H1 (cell line): ENCODE measurements at regions not wholly inside any gene's neighbourhood (a gene's known extent, or its start where the extent isn't known, plus 50 kb on each side); places are given as distances from the start of the nearest gene placed in this dataset.

ENCODE experiments used
- CTCF ChIA-PET: fragments of 300-600 bp; sonication (Branson Sonifier 250); formaldehyde crosslinking; loops from one replicate; lab custom pipeline; 2021; ENCODE audit not compliant: partially characterized antibody; lab: Charles Lee
- POLR2A ChIA-PET: fragments of 300-600 bp; sonication (Branson Sonifier 250); formaldehyde crosslinking; loops from one replicate; lab custom pipeline; 2021; ENCODE audit warnings: inconsistent platforms; ENCODE audit not compliant: partially characterized antibody; lab: Charles Lee
- DNase-seq, 2 experiments: peaks; one replicate each; pipeline versions ENCODE4 v3.0.0 to v3.0.0-alpha.2; 2010 to 2022; ENCODE audit warnings: low spot score in 2 of 2, low read depth in 1 of 2, mixed read lengths in 1 of 2
- FAIRE-seq: peaks from 2 replicates; lab custom pipeline; 2011; peaks lifted over from hg19 to GRCh38; lab: Jason Lieb, UNC
- H2AFZ ChIP-seq: 2 replicates; pipeline ENCODE4 v1.8.1; 2012; ENCODE audit warnings: low read length, inconsistent platforms
- H2AK5ac ChIP-seq: 2 replicates; pipeline ENCODE4 v1.6.1; 2013; ENCODE audit warnings: low read depth, low read length
- H2BK120ac ChIP-seq: replicated peaks from 2 replicates; pipeline ENCODE3; 2013; ENCODE audit warnings: low read depth, low read length, inconsistent platforms
- H2BK12ac ChIP-seq: 2 replicates; pipeline ENCODE4 v1.6.1; 2013; ENCODE audit warnings: low read depth, low read length
- H2BK15ac ChIP-seq: 2 replicates; pipeline ENCODE4 v1.6.1; 2013; ENCODE audit warnings: low read length
- H2BK20ac ChIP-seq: 2 replicates; pipeline ENCODE4 v1.6.1; 2013; ENCODE audit warnings: low read length
- H2BK5ac ChIP-seq: 2 replicates; pipeline ENCODE4 v1.6.1; 2013; ENCODE audit warnings: low read depth, low read length
- H3K14ac ChIP-seq: 2 replicates; pipeline ENCODE4 v1.6.1; 2013; ENCODE audit warnings: inconsistent platforms; ENCODE audit not compliant: insufficient read length
- H3K18ac ChIP-seq: 2 replicates; pipeline ENCODE4 v1.6.1; 2013; ENCODE audit warnings: low read length; ENCODE audit errors: extremely low read depth
- H3K23ac ChIP-seq: 2 replicates; pipeline ENCODE4 v1.6.1; 2013; ENCODE audit warnings: inconsistent platforms; ENCODE audit not compliant: insufficient read length
- H3K23me2 ChIP-seq: 2 replicates; pipeline ENCODE4 v1.6.1; 2013; ENCODE audit warnings: low read depth, low read length
- H3K27ac ChIP-seq: 2 replicates; pipeline ENCODE4 v1.6.1; 2011; ENCODE audit warnings: low read depth, low read length, inconsistent platforms
- H3K27me3 ChIP-seq, 4 experiments: replicated peaks in 1 of 4; 1 replicate in 1 of 4; 2 replicates in 3 of 4; pipeline versions ENCODE4 v1.6.1 to v1.8.1; 2011 to 2013; ENCODE audit warnings: low read length in 3 of 4, mild to moderate bottlenecking in 3 of 4, inconsistent platforms in 2 of 4, mixed read lengths in 2 of 4, moderate library complexity in 1 of 4; ENCODE audit not compliant: control insufficient read depth in 3 of 4, insufficient read depth in 3 of 4; ENCODE audit errors: extremely low read depth in 1 of 4
- H3K36me3 ChIP-seq, 4 experiments: 2 replicates each; pipeline versions ENCODE4 v1.6.1 to v1.8.1; 2011 to 2013; ENCODE audit warnings: mild to moderate bottlenecking in 4 of 4, low read length in 3 of 4, moderate library complexity in 2 of 4, control low read depth in 1 of 4, inconsistent platforms in 1 of 4; ENCODE audit not compliant: insufficient read depth in 4 of 4, control insufficient read depth in 2 of 4
- H3K4ac ChIP-seq: replicated peaks from 2 replicates; pipeline ENCODE3; 2013; ENCODE audit warnings: low read length, low read depth, mixed read lengths, inconsistent platforms; ENCODE audit not compliant: insufficient read length
- H3K4me1 ChIP-seq, 4 experiments: replicated peaks in 1 of 4; 1 replicate in 1 of 4; 2 replicates in 3 of 4; pipeline versions ENCODE4 v1.6.1 to v1.8.1; 2011 to 2013; ENCODE audit warnings: low read length in 3 of 4, inconsistent platforms in 2 of 4, mixed read lengths in 1 of 4; ENCODE audit not compliant: insufficient read depth in 4 of 4, control insufficient read depth in 3 of 4
- H3K4me2 ChIP-seq, 2 experiments: 2 replicates each; pipeline versions ENCODE4 v1.6.1 to v1.8.1; 2011 to 2013; ENCODE audit warnings: low read depth in 2 of 2, low read length in 2 of 2, control low read depth in 1 of 2, inconsistent platforms in 1 of 2, mild to moderate bottlenecking in 1 of 2; ENCODE audit not compliant: insufficient read depth in 1 of 2
- H3K4me3 ChIP-seq, 4 experiments: fragments of 200-600, 300-600 bp in 1 of 4; sonication (generic), shearing (Covaris generic), sonication (Bioruptor Twin) in 1 of 4; 2 replicates each; pipeline versions ENCODE4 v1.5.1 to v1.8.1; 2011 to 2016; ENCODE audit warnings: low read length in 4 of 4, low read depth in 3 of 4, control low read depth in 2 of 4, inconsistent platforms in 2 of 4, mild to moderate bottlenecking in 2 of 4, mixed read lengths in 1 of 4, moderate library complexity in 1 of 4; ENCODE audit not compliant: insufficient read depth in 2 of 4; ENCODE audit errors: extremely low read depth in 1 of 4
- H3K56ac ChIP-seq: replicated peaks from 2 replicates; pipeline ENCODE3; 2013; ENCODE audit warnings: low read depth, mild to moderate bottlenecking, mixed read lengths, low read length, inconsistent platforms; ENCODE audit not compliant: insufficient read length
- H3K79me1 ChIP-seq: 2 replicates; pipeline ENCODE4 v1.6.1; 2013; ENCODE audit warnings: low read depth, low read length, control low read depth
- H3K79me2 ChIP-seq, 2 experiments: 2 replicates each; pipeline versions ENCODE4 v1.6.1 to v1.8.1; 2012 to 2013; ENCODE audit warnings: low read length in 2 of 2, mild to moderate bottlenecking in 2 of 2, inconsistent platforms in 1 of 2; ENCODE audit not compliant: insufficient read depth in 2 of 2, control insufficient read depth in 1 of 2
- H3K9ac ChIP-seq, 4 experiments: replicated peaks in 1 of 4; 1 replicate in 1 of 4; 2 replicates in 3 of 4; pipeline versions ENCODE4 v1.6.1 to v1.8.1; 2011 to 2013; ENCODE audit warnings: low read depth in 3 of 4, low read length in 3 of 4, control low read depth in 2 of 4, mild to moderate bottlenecking in 2 of 4, moderate library complexity in 2 of 4, inconsistent platforms in 1 of 4; ENCODE audit errors: extremely low read depth in 1 of 4
- H3K9me3 ChIP-seq, 2 experiments: 2 replicates each; pipeline versions ENCODE4 v1.6.1 to v1.8.1; 2012 to 2013; ENCODE audit warnings: mild to moderate bottlenecking in 2 of 2, moderate library complexity in 2 of 2, control low read depth in 1 of 2, inconsistent platforms in 1 of 2, low read depth in 1 of 2, low read length in 1 of 2, mixed read lengths in 1 of 2; ENCODE audit not compliant: insufficient read depth in 2 of 2
- H4K20me1 ChIP-seq, 2 experiments: replicated peaks in 1 of 2; 2 replicates each; pipeline versions ENCODE3 to v1.8.1; 2011 to 2013; ENCODE audit warnings: inconsistent platforms in 2 of 2, low read length in 2 of 2, mild to moderate bottlenecking in 1 of 2; ENCODE audit not compliant: insufficient read depth in 2 of 2, control insufficient read depth in 1 of 2
- H4K5ac ChIP-seq: 2 replicates; pipeline ENCODE4 v1.6.1; 2013; ENCODE audit warnings: low read length, low read depth, mixed read lengths, inconsistent platforms; ENCODE audit not compliant: insufficient read length
- H4K8ac ChIP-seq: 2 replicates; pipeline ENCODE4 v1.8.0; 2013; ENCODE audit warnings: mild to moderate bottlenecking, moderate library complexity, low read length, inconsistent platforms; ENCODE audit not compliant: insufficient read depth; ENCODE audit errors: extremely low read depth
- H4K91ac ChIP-seq: replicated peaks from 2 replicates; pipeline ENCODE3; 2013; ENCODE audit warnings: low read length, mixed read lengths, inconsistent platforms; ENCODE audit not compliant: insufficient read length
- ASH2L ChIP-seq: fragments of 200-600, 300-600 bp; sonication (generic); IDR thresholded peaks from one replicate; pipeline ENCODE4 v1.7.1; 2017; ENCODE audit warnings: low read length
- BACH1 ChIP-seq: IDR thresholded peaks from 2 replicates; pipeline ENCODE4 v1.6.1; 2012; ENCODE audit warnings: low read length, improper control_type of control experiment
- CBX8 ChIP-seq: fragments of 300-800, 300-1000 bp; sonication (generic); IDR thresholded peaks from 2 replicates; pipeline ENCODE4 v1.7.1; 2016; ENCODE audit warnings: low read depth, low read length, borderline replicate concordance
- CREB1 ChIP-seq: IDR thresholded peaks from 2 replicates; pipeline ENCODE4 v1.6.1; 2012; ENCODE audit warnings: inconsistent platforms
- CTBP2 ChIP-seq: IDR thresholded peaks from 2 replicates; pipeline ENCODE4 v1.7.0; 2011; ENCODE audit warnings: borderline replicate concordance, mild to moderate bottlenecking, moderate library complexity, mixed read lengths, low read length; ENCODE audit not compliant: insufficient read depth, insufficient read length
- CTCF ChIP-seq, 3 experiments: IDR thresholded peaks; 1 replicate in 2 of 3; 2 replicates in 1 of 3; pipeline versions ENCODE4 v1.5.1 to v1.6.1; 2011; ENCODE audit warnings: low read length in 3 of 3, mild to moderate bottlenecking in 3 of 3, inconsistent platforms in 2 of 3, low read depth in 1 of 3, moderate library complexity in 1 of 3; ENCODE audit not compliant: insufficient read depth in 1 of 3; ENCODE audit errors: control extremely low read depth in 1 of 3
- EGR1 ChIP-seq: IDR thresholded peaks from 2 replicates; pipeline ENCODE4 v1.6.1; 2011; ENCODE audit warnings: low read depth, low read length, borderline replicate concordance
- EZH2 ChIP-seq: fragments of 200-600 bp; sonication (generic); IDR thresholded peaks from 2 replicates; pipeline ENCODE4 v1.7.1; 2012; ENCODE audit warnings: low read depth, mild to moderate bottlenecking, moderate library complexity, low read length, inconsistent platforms; ENCODE audit not compliant: severe bottlenecking
- JUND ChIP-seq: IDR thresholded peaks from 2 replicates; pipeline ENCODE4 v1.6.1; 2011; ENCODE audit warnings: mild to moderate bottlenecking, improper control_type of control experiment, low read length
- POLR2AphosphoS5 ChIP-seq: IDR thresholded peaks from 2 replicates; pipeline ENCODE4 v1.6.1; 2011; ENCODE audit warnings: low read depth, low read length
- SAP30 ChIP-seq: fragments of 300-600 bp; sonication (generic); IDR thresholded peaks from 2 replicates; pipeline ENCODE4 v1.7.1; 2012; ENCODE audit warnings: low read length, moderate library complexity, mild to moderate bottlenecking, inconsistent platforms; ENCODE audit not compliant: insufficient read depth, insufficient replicate concordance
- SIN3A ChIP-seq, 2 experiments: IDR thresholded peaks in 1 of 2; conservative IDR thresholded peaks in 1 of 2; 2 replicates each; pipeline ENCODE4 v1.6.1; 2011 to 2012; ENCODE audit warnings: low read length in 2 of 2, improper control_type of control experiment in 1 of 2, low read depth in 1 of 2, mild to moderate bottlenecking in 1 of 2
- SP2 ChIP-seq: IDR thresholded peaks from 2 replicates; pipeline ENCODE4 v1.6.1; 2012; ENCODE audit warnings: mild to moderate bottlenecking, low read length, inconsistent platforms
- WGBS, 2 experiments: shearing (Covaris generic) in 1 of 2; methylation state at CpG; one replicate each; pipeline versions ENCODE4 v1.1.6 to v1.1.7; 2013 to 2015; ENCODE audit warnings: low lambda C conversion rate in 2 of 2, mixed read lengths in 2 of 2, inconsistent platforms in 1 of 2, low coverage in 1 of 2, missing lambda C conversion rate in 1 of 2; ENCODE audit not compliant: insufficient replicate concordance in 2 of 2, insufficient coverage in 1 of 2, insufficient read length in 1 of 2; ENCODE audit errors: extremely low coverage in 1 of 2, missing lambda C conversion rate in 1 of 2; 5-methylcytosine and 5-hydroxymethylcytosine counted together

- Histone ChIP-seq H2BK20ac (no peak overlapping the region), H4K91ac (no peak overlapping the region), H3K23ac (no peak overlapping the region), H3K9ac (no peak overlapping the region), H2BK120ac (no peak overlapping the region), H3K4me3 (no peak overlapping the region), H2AFZ (no peak overlapping the region), H3K23me2 (no peaks in the 10 kb centered on the region; the same call in 1 of the 2 replicates), H3K18ac (no peak overlapping the region), H3K9me3 (no peaks in the 10 kb centered on the region), H3K4me2 (no peak overlapping the region), H4K20me1 (no peaks in the 10 kb centered on the region), H3K79me1 (no peaks in the 10 kb centered on the region), H3K27me3 (no peaks in the 10 kb centered on the region), H2BK15ac (no peak overlapping the region), H2BK5ac (no peak overlapping the region), H2BK12ac (no peak overlapping the region), H3K27ac (no peak overlapping the region), H3K36me3 (no peaks in the 10 kb centered on the region), H3K56ac (no peak overlapping the region), H3K4ac (no peak overlapping the region), H3K14ac (no peak overlapping the region), H4K8ac (no peak overlapping the region), H3K79me2 (no peaks in the 10 kb centered on the region), H3K4me1 (no peaks in the 10 kb centered on the region; a peak in 1 of 7 replicates), H4K5ac (no peak overlapping the region), H2AK5ac (no peak overlapping the region)
- FAIRE-seq: no peak
- 85% methylated on average over 4 of the region's 4 CpGs; no CpG with 5 or more reads in 1 of the 2 experiments for WGBS, 2 experiments
- CTCF ChIA-PET: no interaction called here
- POLR2A ChIA-PET: no interaction called here
- DNase-seq: no peak
- TF ChIP-seq SP2 (no peak), EGR1 (no peak), CREB1 (no peak), JUND (no peak), POLR2AphosphoS5 (no peak), SAP30 (no peak), CBX8 (no peak), ASH2L (no peak), BACH1 (no peak), EZH2 (no peak), CTCF (IDR thresholded peaks at IDR 0.05; ENCODE audit: control extremely low read depth in 1 of 3, insufficient read depth in 1 of 3, low read depth in 1 of 3, low read length in 3 of 3) (no peak), CTBP2 (no peak), SIN3A (conservative IDR thresholded peaks at IDR 0.05 in 1 of 2, IDR thresholded peaks at IDR 0.05 in 1 of 2; ENCODE audit: low read depth in 1 of 2, low read length in 2 of 2) (no peak)
These were observed 57.1 kb upstream of the RAB12 start for GRCh38 chr18:8552151-8552550.
